ENCODE measurements at regions not wholly inside any gene's neighbourhood (a gene's known extent, or its start where the extent isn't known, plus 50 kb on each side); places are given as distances from the start of the nearest gene placed in this dataset.
"Not testable (repeated sequence)": the region's sequence is repeated elsewhere in the genome, so short reads cannot be mapped to it uniquely, and the experiment has no call there.

DNA sequence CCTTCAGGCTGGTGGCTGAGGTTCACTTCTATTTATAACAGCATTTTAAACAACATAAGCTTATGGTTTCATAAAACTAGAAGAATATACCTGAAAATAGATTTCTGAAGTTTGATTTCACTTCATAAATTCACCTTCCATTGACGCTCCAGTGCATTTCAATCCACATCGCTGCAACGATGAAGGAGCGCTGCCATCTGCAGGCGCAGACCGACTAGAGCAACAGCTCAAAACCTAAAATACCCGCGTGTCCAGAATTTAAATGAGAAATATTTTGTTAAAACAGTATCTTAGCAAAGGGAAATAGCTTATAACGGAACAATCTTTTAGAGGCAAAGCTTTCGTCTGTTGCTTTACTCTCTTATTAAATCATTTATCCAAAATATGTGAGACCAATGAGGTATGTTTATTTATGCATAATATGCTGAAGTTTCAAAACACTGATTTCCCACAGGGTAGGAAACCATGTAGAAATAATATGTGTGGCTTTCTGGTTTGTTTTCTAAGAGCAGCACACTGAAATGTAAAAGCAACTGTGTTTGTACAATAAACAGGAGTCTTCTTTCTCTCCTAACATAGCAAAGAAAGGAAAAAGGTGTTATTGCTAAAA is 816.4 kb upstream of the FRG1 start:
- FAIRE-seq = peak; percentile 92

DNA sequence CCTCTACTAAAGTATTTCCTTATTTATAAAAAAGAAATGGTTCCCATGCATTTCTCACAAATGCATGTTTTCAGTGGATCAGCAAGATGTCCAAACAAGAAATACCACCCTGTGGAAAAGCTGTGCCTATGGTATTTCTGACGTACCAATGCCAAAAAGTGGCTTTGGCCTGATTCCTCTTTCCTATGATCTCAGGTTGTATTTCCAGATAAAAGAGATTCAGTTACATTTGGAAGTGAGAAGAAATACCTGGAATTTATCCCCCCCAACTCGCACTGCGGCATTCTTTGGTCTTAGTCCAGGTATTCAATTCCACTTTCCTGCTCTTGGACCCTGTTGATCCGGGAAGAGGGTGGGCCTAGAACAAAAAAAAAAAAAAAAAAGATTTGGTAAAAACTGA is 815.9 kb upstream of the FRG1 start:
- FAIRE-seq = no peak

GRCh38 chr4:189126040-189126439 is 814.6 kb upstream of the FRG1 start:
- no peak for FAIRE-seq

GRCh38 chr4:189128341-189128740 is 812.3 kb upstream of the FRG1 start:
- FAIRE-seq = no peak

DNA sequence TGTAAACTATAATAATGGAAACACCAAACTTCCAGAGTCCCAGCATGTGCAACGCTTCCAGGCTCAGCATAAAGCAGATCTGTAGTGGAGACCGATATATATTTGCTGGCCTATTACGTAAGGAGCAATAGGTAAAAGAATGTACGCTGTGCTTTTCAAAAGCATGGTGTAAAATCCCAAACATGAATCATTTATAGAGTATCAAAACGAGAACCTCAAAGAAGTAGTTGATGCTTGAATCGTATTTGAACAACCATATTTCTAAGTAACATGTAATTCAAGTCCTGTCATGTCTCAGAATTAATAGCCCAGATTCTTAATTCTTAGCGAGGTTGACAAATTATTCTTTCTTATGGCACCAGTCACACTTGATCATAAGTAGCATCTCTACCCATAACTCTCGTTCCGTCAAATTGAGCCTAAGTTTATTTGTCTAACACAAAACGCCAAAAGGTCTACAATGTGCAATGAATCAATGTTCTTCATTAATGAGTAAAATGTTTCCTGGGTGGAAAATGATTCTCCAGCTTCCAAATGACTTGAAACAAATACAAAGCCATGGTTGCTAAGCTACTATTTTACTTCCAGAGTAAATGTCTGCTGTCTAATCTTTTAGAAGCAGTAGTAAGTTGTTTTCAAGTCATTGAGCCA is 811.5 kb upstream of the FRG1 start:
- no peak for FAIRE-seq

GRCh38 chr4:189131118-189131517 is 809.6 kb upstream of the FRG1 start:
- FAIRE-seq = no peak

DNA sequence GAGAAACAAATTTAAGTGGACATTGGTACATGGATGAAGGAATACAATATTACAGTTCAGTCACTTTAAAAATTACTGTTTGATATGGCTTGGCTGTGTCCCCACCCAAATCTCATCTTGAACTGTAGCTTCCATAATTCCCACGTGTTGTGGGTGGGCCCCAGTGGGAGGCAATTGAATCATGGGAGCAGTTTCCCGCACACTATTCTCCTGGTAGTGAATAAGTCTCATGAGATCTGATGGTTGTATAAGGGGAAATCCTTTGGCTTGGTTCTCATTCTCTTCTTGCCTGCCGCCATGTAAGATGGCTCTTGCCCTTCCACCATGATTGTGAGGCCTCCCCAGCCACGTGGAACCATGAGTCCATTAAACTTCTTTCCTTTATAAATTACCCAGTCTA is 804.2 kb upstream of the FRG1 start:
- no peak for FAIRE-seq

GRCh38 chr4:189143263-189143952 is 797.3 kb upstream of the FRG1 start:
- FAIRE-seq = no peak

DNA sequence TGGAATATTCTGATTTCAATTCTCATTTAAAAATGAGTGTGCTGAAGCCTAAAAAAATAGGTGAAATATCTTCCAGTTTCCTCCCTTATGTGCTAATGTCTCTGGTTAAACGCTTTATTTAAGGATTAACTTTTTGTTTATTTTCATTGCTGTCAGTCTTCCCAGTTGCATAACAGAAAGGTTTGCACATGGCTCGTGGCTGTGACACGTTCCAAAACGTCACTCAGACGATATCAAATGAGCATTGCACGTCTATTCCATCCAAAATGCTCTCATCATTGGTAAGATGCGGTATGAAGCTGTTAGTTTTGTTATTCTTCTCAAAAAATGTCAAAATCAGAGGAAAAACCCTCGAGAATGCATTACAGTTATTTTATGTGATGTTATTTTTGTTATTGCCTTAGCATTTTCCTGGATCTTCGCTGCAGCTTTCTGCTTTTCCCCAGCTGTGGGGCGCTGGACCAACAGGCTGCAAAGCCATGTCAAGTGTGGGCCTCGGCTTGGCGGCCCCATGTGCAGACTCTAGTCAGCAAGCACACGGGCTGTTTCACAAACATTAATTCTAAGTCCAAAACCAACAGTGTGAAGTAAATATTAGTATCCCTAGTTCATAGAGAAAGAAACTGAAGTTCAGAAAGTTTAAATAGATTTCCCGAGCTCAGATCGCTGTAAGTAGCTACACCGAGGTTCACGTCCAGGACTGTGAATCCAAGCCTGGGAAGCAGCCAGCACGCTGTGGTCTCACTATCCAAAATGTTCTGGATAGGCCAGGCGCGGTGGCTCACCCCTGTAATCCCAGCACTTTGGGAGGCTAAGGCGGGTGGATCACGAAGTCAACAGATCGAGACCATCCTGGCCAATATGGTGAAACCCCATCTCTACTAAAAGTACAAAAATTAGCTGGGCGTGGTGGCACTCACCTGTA is 793.4 kb upstream of the FRG1 start:
- FAIRE-seq = no peak

GRCh38 chr4:189155083-189155482 is 785.6 kb upstream of the FRG1 start:
- not testable (repeated sequence) for FAIRE-seq

DNA sequence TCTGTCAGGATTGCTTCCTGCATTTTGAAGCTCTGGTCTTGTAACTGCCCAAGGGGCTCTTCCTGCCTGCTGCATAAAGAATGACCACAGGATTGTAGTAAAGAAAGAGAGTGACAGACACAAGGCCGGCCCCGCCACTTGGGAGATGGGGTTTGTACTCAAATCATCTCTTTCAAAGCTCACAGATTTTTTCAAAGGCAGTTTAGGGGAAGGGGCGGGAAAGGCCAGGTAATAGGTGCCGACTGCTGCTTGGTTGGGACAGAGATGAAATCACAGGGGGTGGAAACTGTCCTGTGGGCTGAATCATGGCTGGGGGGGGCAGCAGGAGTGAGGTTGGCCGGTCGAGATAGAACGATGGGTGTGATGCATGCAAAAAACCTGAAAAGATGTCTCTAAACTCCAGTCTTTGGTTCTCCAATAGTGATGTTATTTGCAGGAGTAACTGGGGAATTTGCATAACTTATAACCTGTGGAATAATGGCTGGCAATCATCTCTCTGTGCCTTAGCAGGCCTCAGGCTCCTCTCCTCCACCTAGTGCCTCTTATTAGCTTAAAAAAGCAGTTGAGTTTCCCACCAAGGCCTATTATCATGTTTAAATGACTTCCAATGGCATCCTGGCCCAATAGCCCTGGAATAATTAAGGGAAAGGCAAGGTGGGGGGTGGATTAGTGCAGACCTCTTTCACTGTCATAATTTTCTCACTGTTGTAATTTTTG is 778.4 kb upstream of the FRG1 start:
- FAIRE-seq = no peak

- FAIRE-seq = no peak
Measured at GRCh38 chr4:189162888-189163287, 777.8 kb upstream of the FRG1 start.

- FAIRE-seq = no peak
Measured at GRCh38 chr4:189176002-189176401, 764.7 kb upstream of the FRG1 start.

DNA sequence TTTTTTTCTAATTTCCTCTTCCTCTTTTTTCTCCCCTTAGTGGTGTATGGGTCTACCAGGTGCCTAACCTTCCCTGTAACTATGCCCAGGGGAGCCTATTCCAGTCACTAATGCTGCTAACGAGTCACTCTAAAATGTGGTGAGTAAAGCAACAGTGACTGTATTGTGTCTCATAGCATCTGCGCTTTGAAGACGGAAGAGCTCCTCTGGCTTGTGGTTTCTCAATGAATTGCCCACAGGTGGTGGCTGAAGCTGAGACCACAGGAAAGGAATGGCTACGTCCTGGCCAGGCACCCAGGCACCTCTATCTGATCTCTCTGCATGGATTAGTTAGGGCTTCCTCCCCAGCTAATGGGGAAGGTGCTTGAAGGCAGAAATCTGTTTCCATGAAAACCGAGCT is 763.5 kb upstream of the FRG1 start:
- FAIRE-seq = no peak

DNA sequence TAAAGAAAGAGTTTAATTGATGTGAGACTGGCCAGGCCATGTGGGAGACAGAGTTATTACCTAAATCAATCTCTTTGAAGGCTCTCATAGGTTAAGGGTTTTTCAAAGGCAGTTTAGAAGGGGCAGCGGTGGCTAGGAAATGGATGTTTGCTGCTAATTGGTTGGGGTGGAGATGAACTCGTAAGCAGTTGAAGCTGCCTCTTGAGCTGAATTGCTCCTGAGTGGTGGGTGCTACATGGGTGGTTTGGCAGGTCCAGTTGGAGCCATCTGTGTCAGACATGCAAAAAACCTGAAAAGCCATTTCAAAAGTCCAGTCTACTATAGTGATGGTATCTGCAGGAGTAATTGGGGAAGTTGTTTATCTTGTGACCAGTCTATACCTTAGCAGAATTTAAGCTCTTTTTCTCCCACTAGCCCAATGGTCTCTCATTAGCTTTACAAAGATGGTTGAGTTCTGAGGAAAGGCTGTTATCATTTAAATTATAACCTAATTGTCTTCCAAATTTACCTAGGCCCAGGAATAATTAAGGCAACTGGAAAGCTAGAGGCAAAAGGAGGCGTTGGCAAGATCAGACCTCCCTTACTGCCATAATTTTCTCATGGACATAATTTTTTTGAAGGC is 762.4 kb upstream of the FRG1 start:
- no peak for FAIRE-seq

- no peak for FAIRE-seq
Measured at GRCh38 chr4:189185810-189186432, 754.8 kb upstream of the FRG1 start.

DNA sequence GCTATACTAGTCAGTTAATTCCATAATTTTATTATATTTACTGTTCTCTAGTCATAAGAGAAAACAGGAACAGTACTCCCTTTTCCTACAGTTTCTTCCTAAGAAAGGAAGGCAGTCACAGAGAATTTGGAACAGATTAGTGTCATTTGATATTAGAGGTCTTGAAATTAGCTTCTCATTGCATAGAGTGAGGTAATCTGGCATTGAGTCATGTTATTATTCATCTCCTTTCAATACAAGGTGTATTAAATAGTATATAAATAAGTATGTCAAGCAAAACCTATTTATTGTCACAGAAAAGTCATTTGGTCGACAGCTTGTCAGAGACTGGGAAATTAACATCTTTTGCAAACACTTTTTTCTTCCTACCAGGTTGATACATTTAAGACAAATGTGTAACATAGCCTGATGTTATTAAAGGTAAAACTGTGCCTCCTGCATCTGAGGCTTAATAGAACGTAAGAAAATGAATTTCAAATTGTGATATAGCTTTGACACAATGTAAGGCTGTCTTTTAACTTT is 753.1 kb upstream of the FRG1 start:
- FAIRE-seq = no peak

- FAIRE-seq = no peak
Measured at GRCh38 chr4:189198624-189199023, 742.0 kb upstream of the FRG1 start.

GRCh38 chr4:189200353-189200752 is 740.3 kb upstream of the FRG1 start:
- no peak for FAIRE-seq

DNA sequence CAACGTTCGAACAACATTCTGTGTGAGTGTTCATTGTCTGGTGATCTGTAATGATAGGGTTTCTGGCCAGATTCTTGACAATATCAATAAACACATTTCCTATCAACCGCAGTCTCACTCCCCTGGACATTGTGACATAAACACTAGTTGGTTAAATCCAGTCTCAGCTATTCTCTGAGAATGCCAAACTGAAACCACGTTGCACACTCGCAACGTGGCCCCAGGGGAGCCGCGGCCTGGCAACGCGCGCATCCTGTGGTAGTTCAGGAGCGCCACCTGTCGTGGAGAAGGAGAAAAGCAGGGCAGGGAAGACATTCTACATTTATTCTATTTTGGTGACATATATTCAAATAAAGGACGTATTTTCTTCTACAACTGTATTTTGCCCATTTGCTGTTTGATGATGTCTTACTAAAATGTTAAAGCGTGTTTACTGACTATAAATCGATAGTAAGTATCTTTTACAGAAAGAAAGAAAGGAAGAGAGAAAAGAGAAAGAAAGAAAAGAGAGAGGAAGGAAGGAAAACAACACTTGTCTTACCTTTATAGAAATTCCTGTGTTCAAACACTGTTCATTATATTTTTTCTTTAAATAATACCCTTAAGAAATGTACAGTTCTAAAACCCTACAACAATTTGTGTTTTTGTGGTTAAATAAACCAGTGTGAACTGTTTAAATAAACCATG is 738.3 kb upstream of the FRG1 start:
- peak; percentile 66 for FAIRE-seq

GRCh38 chr4:189202869-189203271 is 737.8 kb upstream of the FRG1 start:
- no peak for FAIRE-seq
